HepG2 (cell line): ENCODE measurements at regions not wholly inside any gene's neighbourhood (a gene's known extent, or its start where the extent isn't known, plus 50 kb on each side); places are given as distances from the start of the nearest gene placed in this dataset.

Experiments
- EHMT2 ChIP-seq: fragments of 200-600 bp; sonication (generic); IDR thresholded peaks from 2 replicates; pipeline ENCODE4 v1.7.0; 2017; ENCODE audit warnings: antibody characterized with exemption, low read depth, low read length, borderline replicate concordance
- POLR2A ChIP-seq, 2 experiments: IDR thresholded peaks; 2 replicates each; pipeline ENCODE4 v1.6.1; 2011; ENCODE audit warnings: low read depth in 2 of 2, low read length in 2 of 2, mild to moderate bottlenecking in 1 of 2, moderate library complexity in 1 of 2; ENCODE audit not compliant: insufficient read depth in 1 of 2
- ZC3H4 ChIP-seq: sonication (generic); formaldehyde crosslinking; IDR thresholded peaks from 2 replicates; pipeline ENCODE4 v1.4.0; 2020; ENCODE audit warnings: missing genetic modification reagents, borderline replicate concordance
- TF ChIP-seq, protein P1 (sequence below): sonication (generic); formaldehyde crosslinking; IDR thresholded peaks from 2 replicates; pipeline ENCODE4 v1.5.0; 2020; ENCODE audit warnings: mild to moderate bottlenecking, missing genetic modification reagents, moderate library complexity

DNA sequence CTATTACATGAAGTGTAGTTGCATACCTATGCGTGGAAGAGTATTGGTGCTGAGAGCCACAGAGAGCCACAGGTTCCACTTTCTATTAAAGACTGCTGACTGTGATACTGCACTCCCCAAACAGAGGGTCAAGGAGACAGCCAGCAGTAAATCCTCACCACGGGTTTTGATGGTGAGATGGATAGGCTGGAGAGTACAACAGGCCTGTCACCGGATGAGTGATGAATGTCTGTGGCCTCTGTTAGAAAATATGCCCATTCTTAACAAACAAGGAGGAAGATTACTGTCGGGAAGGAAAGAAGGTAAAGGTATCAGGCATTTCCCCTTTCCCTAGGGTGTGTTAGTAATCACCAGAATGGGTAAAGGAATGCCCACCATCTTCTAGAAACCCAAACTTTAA is 286.5 kb downstream of the ALDH8A1 start:
- TF ChIP-seq EHMT2, result no peak
- no peak for TF ChIP-seq ZC3H4 (CRISPR knock-in tag)
- TF ChIP-seq, protein P1, sequence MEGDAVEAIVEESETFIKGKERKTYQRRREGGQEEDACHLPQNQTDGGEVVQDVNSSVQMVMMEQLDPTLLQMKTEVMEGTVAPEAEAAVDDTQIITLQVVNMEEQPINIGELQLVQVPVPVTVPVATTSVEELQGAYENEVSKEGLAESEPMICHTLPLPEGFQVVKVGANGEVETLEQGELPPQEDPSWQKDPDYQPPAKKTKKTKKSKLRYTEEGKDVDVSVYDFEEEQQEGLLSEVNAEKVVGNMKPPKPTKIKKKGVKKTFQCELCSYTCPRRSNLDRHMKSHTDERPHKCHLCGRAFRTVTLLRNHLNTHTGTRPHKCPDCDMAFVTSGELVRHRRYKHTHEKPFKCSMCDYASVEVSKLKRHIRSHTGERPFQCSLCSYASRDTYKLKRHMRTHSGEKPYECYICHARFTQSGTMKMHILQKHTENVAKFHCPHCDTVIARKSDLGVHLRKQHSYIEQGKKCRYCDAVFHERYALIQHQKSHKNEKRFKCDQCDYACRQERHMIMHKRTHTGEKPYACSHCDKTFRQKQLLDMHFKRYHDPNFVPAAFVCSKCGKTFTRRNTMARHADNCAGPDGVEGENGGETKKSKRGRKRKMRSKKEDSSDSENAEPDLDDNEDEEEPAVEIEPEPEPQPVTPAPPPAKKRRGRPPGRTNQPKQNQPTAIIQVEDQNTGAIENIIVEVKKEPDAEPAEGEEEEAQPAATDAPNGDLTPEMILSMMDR (CRISPR knock-in tag), result no peak
- TF ChIP-seq POLR2A (IDR thresholded peaks at IDR 0.05; ENCODE audit: insufficient read depth in 1 of 2, low read depth in 2 of 2, low read length in 2 of 2), result no peak
